ENCODE measurements at regions not wholly inside any gene's neighbourhood (a gene's known extent, or its start where the extent isn't known, plus 50 kb on each side); places are given as distances from the start of the nearest gene placed in this dataset.

GRCh38 chr22:25347752-25348102, 128.3 kb downstream of the CRYBB2 start:
- CTCF ChIA-PET (ENCODE audit: partially characterized antibody): interaction anchor here (0.6 kb wide), 1 partner anchor 10 kb away, joined by 3 read pairs; no protein-coding TSS in a partner anchor
- Histone ChIP-seq H3K18ac (ENCODE audit: extremely low read depth, low read length) (no peak overlapping the region), H4K20me1 (replicated peaks in 1 of 2; ENCODE audit: control insufficient read depth in 1 of 2, insufficient read depth in 2 of 2, low read length in 2 of 2) (no peaks in the 10 kb centered on the region), H2BK15ac (ENCODE audit: low read length) (no peak overlapping the region), H3K36me3 (ENCODE audit: control insufficient read depth in 2 of 4, insufficient read depth in 4 of 4, low read length in 3 of 4) (peaks cover 0 to 34% (median 8%) of the 10 kb centered on the region in 4 experiments; a peak in 5 of 8 replicates), H3K4me2 (ENCODE audit: insufficient read depth in 1 of 2, low read depth in 2 of 2, low read length in 2 of 2) (no peak overlapping the region), H2BK5ac (ENCODE audit: low read depth, low read length) (no peak overlapping the region), H3K4me3 (ENCODE audit: extremely low read depth in 1 of 4, insufficient read depth in 2 of 4, low read depth in 3 of 4, low read length in 4 of 4) (no peak overlapping the region), H3K9me3 (ENCODE audit: insufficient read depth in 2 of 2, low read depth in 1 of 2, low read length in 1 of 2) (peaks cover 5 to 33% of the 10 kb centered on the region in 2 experiments; a peak in 3 of 4 replicates), H3K27ac (ENCODE audit: low read depth, low read length) (no peak overlapping the region), H3K4me1 (replicated peaks in 1 of 4; ENCODE audit: control insufficient read depth in 3 of 4, insufficient read depth in 4 of 4, low read length in 3 of 4) (no peaks in the 10 kb centered on the region), H3K23ac (ENCODE audit: insufficient read length) (no peak overlapping the region), H4K5ac (ENCODE audit: insufficient read length, low read depth, low read length) (no peak overlapping the region), H3K27me3 (replicated peaks in 1 of 4; ENCODE audit: control insufficient read depth in 3 of 4, extremely low read depth in 1 of 4, insufficient read depth in 3 of 4, low read length in 3 of 4) (no peaks in the 10 kb centered on the region), H2AK5ac (ENCODE audit: low read depth, low read length) (no peak overlapping the region), H3K9ac (replicated peaks in 1 of 4; ENCODE audit: extremely low read depth in 1 of 4, low read depth in 3 of 4, low read length in 3 of 4) (no peak overlapping the region), H3K4ac (replicated peaks; ENCODE audit: insufficient read length, low read depth, low read length) (no peak overlapping the region), H3K79me2 (ENCODE audit: control insufficient read depth in 1 of 2, insufficient read depth in 2 of 2, low read length in 2 of 2) (no peaks in the 10 kb centered on the region), H2BK20ac (ENCODE audit: low read length) (no peak overlapping the region), H3K79me1 (ENCODE audit: low read depth, low read length) (no peaks in the 10 kb centered on the region), H2AFZ (ENCODE audit: low read length) (no peak overlapping the region), H2BK120ac (replicated peaks; ENCODE audit: low read depth, low read length) (no peak overlapping the region), H2BK12ac (ENCODE audit: low read depth, low read length) (no peak overlapping the region), H3K14ac (ENCODE audit: insufficient read length) (no peak overlapping the region), H4K91ac (replicated peaks; ENCODE audit: insufficient read length, low read length) (no peak overlapping the region), H3K56ac (replicated peaks; ENCODE audit: insufficient read length, low read depth, low read length) (no peak overlapping the region), H3K23me2 (ENCODE audit: low read depth, low read length) (no peaks in the 10 kb centered on the region), H4K8ac (ENCODE audit: extremely low read depth, insufficient read depth, low read length) (no peak overlapping the region)
- DNase-seq (ENCODE audit: low read depth in 1 of 2, low spot score in 2 of 2): no peak
- no peak for FAIRE-seq
- TF ChIP-seq CBX8 (IDR thresholded peaks at IDR 0.05; ENCODE audit: borderline replicate concordance, low read depth, low read length): no peak
- no peak for TF ChIP-seq YY1 (IDR thresholded peaks at IDR 0.05; ENCODE audit: low read depth, low read length)
- TF ChIP-seq GTF2F1 (IDR thresholded peaks at IDR 0.05; ENCODE audit: borderline replicate concordance, low read depth, low read length): no peak
- no peak for TF ChIP-seq SAP30 (IDR thresholded peaks at IDR 0.05; ENCODE audit: insufficient read depth, insufficient replicate concordance, low read length)
- no peak for TF ChIP-seq CTBP2 (IDR thresholded peaks at IDR 0.05; ENCODE audit: borderline replicate concordance, insufficient read depth, insufficient read length, low read length)
- TF ChIP-seq SIX5 (IDR thresholded peaks at IDR 0.05; ENCODE audit: low read depth, low read length): no peak
- TF ChIP-seq, protein P1, sequence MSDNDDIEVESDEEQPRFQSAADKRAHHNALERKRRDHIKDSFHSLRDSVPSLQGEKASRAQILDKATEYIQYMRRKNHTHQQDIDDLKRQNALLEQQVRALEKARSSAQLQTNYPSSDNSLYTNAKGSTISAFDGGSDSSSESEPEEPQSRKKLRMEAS (IDR thresholded peaks at IDR 0.05): no peak
- TF ChIP-seq CTCF (IDR thresholded peaks at IDR 0.05; ENCODE audit: control extremely low read depth in 1 of 3, insufficient read depth in 1 of 3, low read depth in 1 of 3, low read length in 3 of 3): no peak
- no peak for TF ChIP-seq BRCA1 (IDR thresholded peaks at IDR 0.05; ENCODE audit: low read depth, low read length)
- no peak for TF ChIP-seq TBP (IDR thresholded peaks at IDR 0.05; ENCODE audit: low read depth, low read length)
- no peak for TF ChIP-seq SRF (IDR thresholded peaks at IDR 0.05; ENCODE audit: low read depth, low read length)
- WGBS, 2 experiments (ENCODE audit: extremely low coverage in 1 of 2, insufficient coverage in 1 of 2, insufficient read length in 1 of 2, insufficient replicate concordance in 2 of 2, low coverage in 1 of 2, low lambda C conversion rate in 2 of 2, missing lambda C conversion rate in 1 of 2): 84% methylated on average over 3 of the region's 3 CpGs; no CpG with 5 or more reads in 1 of the 2 experiments
- POLR2A ChIA-PET (ENCODE audit: partially characterized antibody): no interaction called here

Measured in H1 (cell line).